HS-5 (cell line): ENCODE measurements at regions not wholly inside any gene's neighbourhood (a gene's known extent, or its start where the extent isn't known, plus 50 kb on each side); places are given as distances from the start of the nearest gene placed in this dataset.

Source experiments
- DNase-seq: peaks from one replicate; pipeline ENCODE4 v3.0.0-alpha.2; 2012; ENCODE audit warnings: low read depth

DNA sequence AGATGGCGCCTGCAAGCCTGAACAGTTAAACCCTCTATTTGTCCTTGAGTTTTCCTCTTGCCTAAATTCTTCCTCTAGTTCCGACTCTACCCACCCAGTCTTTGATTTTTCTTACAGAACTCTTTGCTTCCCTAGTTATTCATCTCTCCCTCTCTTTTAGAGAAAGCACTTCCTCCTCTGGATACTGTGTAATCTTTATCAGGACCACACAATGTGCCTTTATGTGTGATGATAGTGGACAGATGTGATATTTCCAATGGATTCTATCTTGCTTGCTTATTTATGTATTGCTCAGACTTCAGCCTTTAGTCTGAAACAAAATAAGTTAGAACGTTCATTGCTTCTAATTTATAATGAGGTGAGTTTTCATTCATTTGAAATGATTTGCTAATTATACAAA lies 79.5 kb upstream of the CAV2 start:
- no peak for DNase-seq

DNA sequence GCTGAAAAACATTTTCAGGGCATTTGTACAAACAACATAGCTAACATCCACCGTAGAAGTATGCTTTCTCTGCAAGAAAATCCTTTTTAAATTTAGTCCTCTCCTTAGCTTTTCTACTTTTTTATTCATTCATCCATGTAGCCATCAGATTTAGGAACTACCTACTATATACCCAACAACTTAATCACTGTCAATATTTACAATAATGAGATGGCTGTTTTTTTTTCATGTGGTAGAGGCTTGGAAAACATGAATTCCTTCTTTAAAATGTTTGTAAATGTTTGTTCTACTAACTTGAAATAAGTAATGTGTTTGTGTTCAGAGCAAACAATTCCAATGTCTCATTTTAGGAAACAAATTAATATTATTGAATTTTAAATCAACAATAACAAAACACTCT lies 78.2 kb upstream of the CAV2 start:
- DNase-seq: no peak

DNA sequence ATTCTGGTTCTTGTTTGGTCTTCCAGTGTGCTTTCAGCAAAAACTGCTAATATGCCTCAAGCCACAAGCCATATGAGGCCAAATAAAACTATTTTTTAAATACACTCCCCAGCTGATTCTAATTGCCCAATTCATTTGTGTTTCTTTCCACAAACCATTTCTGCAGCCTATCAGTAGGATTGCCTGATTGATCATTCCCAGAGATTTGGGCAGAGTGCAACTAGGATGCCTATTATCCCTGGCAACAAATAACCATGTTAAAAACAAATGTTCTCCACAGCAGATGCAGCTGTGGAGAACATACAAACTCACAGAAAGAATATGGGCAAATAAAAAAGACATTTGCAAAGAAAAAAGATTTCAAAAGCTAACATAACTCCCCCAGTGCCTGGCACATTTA lies 76.9 kb upstream of the CAV2 start:
- no peak for DNase-seq

DNA sequence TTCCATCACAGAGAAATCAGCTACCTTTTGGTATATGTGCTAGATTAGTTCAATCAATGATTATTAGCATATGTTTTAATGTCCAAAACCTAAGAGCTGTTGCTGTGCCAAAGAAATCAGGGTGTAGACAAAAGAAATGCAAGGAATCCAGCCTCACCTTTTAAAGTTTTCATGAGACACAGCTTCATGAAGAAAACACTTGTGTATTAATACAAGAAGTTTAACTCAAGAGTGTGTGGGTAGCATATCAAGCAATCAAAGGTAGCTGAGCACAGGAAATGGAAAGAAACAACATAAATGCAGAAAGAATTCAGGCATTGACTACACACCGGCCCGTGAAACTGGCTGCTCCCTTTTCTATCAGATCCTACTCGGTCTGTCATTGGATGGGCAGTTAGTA lies 76.0 kb upstream of the CAV2 start:
- no peak for DNase-seq

DNA sequence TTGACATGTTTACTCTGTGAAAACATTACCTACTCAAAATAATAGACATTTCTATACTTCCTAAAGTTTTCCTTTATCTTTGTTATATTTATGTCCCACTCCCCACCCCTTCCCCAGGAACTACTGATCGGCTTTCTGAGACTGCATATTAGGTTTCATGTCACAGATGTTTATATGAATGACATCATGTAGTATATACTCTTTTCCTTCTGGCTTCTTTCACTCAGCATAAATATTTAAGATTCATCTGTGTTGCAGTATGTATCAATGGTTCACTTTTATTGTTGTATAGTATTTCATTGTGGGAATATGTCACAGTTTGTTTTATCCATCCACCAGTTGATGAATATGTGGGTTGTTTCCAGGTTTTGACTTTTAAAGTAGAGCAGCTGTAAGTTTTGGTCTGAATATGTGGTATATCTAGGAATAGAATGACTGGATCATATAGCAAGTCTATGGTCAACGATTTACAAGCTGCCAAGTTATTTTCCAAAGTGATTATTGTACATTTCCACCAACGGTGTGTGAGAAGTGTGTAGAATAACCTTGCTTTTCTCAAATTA lies 73.8 kb upstream of the CAV2 start:
- no peak for DNase-seq

DNA sequence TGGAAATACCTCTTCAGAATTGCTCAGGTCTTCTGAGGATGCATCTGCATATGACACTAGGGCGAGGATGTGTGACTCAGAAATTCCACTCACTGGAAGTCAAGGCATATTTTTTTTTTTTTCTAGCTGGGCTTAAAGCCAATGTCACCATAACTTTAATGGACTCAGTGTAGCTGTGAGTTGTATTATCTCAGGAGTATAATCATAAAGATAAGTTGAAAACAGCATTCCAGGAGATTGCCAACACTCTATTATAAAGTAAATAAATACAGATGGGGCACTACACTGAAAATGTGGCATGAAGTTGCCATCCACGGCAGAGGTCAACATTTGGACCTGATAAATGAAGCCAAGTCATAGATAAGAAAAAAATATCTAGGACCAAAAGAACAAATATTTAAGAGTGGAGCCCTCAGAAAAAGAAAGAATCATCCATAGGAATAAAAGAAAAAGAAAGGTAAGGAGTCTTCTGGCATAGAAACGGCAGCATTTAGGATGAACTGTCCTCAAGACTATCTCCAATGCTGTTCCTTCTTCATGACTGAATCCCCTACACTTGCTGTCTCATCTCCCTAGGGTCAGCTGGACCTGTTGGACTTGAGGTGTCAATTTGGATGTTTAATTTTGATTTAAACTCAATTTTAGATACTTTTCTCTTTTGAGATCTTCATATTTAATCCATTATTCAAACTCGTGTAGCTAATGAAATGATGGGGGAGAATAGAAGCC lies 72.9 kb upstream of the CAV2 start:
- DNase-seq: peak; percentile 82

DNA sequence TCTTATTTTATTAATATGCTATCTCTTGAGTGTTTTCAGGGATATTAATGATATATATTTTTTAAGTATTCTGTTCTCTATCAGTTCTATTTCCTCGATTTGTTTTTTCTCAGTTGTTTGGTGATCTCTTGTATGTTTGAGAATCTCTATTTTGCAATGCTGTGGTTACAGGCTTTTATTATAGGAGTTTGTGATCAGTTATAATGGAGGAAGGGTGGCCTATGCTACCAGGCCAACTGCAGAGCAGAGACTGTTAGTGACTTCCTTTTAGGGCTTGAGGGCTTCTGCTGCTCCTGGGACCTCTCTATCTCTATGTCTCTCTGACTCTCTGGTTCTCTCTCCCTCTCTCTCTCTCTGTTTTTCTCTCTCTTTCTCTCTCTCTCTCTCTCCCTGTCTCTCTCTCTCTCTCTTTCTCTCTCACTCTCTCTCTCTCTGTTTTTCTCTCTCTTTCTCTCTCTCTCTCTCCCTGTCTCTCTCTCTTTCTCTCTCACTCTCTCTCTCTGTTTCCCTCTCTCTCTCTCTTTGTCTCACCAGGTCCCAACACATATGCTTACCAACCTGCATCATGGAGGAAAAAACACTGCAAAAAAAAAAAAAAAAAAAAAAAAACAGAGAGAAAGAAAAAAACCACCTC lies 69.4 kb upstream of the CAV2 start:
- no peak for DNase-seq

DNA sequence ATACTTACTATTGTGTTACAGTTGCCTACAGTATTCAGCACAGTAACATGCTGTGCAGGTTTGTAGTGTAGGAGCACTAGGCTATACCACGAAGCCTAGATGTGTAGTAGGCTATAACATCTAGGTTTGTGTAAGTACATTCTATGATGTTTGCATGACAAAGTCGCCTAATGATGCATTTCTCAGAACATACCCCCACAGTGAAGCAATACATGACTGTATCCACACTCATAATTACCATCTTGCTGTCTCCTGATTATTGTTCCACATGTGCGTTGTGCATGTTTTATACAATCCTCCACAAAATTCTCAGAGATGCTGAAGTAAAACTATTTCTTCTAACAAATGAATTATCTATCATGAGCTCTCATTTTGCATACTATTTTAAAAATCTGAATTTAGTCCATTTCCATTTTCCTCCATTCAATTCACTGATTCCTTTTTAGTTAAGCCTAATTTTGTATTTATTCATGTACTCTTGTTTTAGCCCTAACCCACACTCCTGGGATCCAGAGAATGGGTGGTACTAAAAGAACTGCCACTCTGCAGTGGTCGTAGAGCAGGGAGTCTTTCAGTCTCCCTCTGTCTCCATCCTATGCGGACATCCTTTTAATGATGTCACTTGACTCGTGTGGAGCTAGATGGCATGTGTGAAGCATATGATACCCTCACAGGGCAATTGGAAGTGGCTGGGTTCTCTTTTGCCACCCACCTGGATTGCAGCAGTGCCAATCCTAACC lies 67.6 kb upstream of the CAV2 start:
- no peak for DNase-seq

DNA sequence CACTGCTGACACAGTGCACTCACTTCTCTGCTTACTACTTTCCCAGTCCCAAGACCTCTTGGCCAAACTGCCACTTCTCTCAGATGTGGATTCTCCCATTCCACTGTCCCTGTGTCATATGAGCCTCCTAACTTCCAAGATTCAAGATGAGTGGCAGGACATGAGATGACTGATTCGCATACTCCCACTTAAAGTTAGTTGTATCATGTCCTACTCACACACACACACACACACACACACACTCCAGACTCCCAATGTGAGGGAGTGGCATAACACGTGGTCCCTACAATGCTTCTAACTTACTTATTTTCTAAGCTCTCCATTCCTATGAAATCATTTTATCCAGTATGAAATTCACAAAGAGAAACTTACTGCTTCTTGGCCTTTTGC lies 67.0 kb upstream of the CAV2 start:
- DNase-seq: no peak

DNA sequence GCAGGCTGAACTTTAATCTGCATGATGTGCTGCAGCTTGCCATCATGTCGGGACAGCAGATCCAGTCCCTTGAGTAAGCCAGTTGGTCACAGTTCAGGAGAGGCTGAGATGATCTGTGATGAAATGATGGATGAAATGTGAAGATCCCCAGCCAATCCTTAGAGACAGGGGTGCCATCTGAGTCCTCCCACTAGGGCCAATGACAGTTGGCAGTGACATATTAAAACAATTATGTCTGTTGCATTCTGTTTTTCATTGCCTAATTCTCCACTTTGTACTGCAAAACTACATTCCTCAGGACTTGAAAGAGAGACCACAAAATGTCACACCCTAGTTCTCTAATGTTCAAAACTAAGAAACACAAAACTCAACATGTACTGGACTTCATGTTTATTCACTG lies 66.3 kb upstream of the CAV2 start:
- DNase-seq: no peak

DNA sequence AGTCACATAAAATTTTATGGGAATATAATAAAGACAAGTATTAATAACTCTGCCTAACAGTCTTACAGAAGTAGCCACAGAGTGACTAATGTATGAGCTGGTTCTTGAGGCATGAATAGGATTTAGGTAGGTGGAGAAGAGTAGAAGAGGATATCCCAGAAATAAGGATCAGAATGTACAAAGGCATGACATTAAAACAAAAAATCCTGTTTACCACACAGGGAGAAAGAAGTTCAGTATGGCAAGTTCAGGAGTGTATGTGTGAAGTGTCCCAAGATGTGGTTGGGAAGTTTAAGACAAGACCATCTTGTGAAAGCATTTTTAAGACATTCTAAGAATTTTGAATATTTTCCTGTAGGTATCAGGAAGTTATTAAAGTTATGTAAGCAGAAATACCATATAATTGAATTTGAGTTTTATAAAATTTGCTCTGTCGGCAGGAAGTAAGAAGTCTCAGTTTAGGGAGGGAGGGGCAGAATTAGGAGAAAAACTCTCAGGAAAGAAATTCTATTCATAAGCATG lies 64.7 kb upstream of the CAV2 start:
- peak; percentile 68 for DNase-seq

DNA sequence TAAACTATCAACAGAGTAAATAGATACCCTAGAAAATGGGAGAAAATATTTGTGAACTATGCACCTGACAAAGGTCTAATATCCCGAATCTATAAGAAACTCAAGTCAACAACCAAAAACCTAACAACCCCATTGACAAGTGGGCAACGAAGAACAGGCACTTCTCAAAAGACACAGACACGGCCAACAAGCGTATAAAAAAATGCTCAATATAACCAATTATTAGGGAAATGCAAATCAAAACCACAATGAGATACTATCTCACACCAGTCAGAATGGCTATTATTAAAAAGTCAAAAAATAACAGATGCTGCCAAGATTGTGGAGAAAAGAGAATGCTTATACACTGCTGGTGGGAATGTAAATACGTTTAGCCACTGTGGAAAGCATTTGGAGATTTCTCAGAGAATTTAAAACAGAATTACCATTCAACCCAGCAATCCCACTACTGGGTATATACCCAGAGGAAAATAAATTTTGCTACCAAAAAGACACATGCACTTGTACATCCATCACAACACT lies 63.2 kb upstream of the CAV2 start:
- no peak for DNase-seq

DNA sequence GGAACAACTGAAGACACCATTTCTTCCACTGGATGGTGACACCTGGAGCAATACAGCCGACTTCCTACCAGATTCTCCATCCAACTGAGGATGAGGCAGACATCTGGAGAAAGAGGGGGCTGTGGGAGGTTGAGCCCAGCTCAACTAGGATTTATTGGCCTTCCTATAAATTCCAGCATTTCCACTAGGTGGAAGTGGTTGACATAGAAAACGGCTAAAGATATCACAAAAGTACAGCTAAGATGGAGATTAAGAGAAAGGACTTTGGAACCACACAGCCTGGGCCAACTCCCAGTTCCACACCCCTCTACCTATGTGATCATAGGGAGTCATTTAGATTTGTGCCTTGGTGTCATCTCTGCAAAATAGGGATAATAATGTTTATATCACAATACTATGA lies 61.3 kb upstream of the CAV2 start:
- DNase-seq: no peak

DNA sequence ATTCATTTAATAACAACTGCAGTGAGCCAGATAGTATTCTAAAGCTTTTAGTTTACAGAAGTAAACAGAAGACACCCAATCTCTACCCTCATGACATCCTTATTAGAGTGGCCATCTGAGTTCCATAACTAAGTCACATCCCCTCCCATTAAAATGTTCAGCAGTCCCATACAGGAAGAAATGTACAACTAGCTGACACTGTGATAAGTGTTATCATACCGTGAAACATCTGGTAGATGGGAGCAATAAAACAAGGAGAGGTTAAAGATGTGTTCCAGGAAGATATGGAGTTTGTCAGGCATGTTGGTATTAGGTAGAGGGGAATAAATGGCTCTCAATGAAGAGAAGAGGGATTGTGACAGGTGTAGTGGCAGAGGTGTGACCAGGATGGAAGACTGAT lies 60.5 kb upstream of the CAV2 start:
- DNase-seq: no peak

DNA sequence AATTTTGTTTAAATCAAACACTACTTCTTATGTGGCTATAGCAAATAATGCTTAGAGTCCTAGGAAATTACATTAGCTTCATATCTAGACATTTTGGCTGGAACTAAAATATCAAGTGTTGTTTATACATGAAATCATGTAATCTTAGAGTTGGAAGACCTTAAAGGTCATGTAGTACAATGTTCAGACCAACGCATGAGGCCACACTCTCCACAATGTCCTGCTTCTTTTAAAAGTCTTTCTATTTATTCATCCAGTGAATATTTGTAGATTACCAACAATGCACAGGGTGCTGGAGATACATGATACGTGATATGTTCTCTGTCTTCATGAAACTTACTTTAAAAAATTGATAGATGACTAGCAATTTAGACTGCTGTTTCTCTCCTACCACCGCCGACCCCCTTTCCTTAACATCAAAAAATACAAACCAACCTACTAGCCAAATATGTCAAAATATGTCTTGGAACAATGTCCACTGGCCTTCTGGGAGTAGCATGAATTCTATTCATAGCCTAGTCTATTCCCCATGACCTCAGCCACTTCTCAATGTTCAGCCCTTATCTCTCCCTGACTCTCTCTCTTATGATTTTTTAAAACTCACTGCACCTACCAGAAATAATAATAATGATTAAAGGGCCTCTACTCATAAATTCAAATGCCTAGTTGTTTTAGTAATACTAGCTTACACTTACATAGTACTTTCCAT lies 59.5 kb upstream of the CAV2 start:
- DNase-seq: no peak

DNA sequence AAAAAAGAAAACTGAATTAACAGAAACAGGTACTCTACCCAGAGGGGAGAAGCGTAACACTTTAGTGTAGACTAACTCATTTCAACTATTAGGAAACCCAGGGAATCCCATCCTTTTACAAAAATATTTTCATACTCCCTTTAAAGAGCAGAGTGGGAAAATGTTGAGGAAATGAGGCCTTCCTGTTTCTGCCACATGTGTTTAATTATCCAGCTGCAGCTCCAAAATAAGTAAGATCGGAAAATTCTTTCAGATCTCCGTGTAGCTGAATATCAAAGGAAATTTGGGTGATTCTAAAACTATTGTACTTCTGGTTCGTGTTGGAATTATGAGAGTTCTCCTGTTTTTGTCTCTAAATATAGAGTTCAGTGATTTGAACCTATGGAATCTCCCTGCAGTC lies 58.0 kb upstream of the CAV2 start:
- DNase-seq: no peak

DNA sequence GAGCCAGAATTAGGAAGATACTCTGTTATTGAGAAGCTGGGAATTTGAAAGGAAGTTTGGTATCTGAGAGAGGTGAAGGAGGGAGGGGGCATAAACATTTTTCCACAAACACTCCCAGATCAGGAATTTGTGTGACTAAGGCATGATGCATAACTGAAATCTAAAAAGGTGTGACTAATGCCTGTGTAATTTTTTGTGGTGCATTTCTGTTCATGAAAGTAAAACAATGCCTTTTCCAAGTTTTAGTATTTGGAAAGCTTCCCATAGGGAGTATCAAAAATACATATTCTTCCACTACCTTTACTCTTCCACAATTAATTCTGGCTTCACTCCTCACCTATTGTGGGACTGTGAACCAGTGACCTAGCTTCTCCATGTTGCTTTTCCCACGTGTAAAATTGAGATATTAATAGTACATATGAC lies 56.4 kb upstream of the CAV2 start:
- peak; percentile 91 for DNase-seq

DNA sequence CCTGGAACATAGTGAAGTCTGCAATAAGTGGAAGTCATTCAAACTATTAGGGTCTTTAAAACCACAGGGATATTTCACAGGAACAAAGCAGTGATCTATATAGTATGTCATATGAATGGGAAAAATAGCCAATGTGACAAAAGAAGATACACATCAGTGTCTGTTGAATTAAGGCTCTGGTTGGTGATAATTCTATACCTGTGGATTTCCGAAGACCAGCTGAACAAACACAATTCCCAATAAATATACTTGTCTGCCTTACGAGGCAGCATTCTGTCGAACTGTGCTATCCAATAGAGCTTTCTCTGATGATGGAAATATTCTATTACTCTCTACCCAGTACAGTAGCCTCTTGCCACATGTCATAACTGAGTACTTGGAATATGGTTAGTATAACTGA lies 55.9 kb upstream of the CAV2 start:
- DNase-seq: no peak

DNA sequence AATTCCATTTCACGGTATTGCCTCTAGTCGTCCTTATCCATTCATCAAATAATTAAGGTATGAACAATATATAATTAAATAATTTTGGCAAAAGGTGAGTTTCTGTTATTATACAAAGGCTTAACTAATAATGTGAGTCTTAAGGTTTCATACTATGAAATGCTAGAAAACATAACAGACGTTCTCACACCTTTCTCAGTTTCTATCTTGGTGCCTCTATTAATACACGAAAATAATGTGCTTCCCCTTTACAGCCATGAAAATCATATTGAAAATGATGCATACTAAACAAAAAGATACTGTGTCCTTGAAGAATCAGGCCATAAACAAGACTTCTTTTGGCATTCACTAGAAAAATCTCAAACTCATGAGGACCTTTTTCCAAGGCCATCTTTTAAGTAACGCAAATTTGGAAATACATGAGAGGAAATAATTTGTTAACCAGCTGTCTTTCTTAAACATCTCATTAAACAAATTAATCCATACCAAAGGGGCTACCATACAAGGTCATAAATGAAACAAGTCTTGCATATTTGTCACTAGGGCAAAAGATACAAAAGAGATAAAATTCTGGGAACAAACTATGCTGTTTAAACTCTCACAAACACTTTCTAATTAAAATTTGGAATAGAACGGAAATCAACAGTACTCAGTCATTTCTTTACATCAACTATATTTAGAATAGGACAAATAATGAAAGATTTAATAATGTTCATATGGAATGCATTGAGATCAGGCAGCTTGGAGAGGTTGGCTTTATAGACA lies 53.9 kb upstream of the CAV2 start:
- DNase-seq: no peak

DNA sequence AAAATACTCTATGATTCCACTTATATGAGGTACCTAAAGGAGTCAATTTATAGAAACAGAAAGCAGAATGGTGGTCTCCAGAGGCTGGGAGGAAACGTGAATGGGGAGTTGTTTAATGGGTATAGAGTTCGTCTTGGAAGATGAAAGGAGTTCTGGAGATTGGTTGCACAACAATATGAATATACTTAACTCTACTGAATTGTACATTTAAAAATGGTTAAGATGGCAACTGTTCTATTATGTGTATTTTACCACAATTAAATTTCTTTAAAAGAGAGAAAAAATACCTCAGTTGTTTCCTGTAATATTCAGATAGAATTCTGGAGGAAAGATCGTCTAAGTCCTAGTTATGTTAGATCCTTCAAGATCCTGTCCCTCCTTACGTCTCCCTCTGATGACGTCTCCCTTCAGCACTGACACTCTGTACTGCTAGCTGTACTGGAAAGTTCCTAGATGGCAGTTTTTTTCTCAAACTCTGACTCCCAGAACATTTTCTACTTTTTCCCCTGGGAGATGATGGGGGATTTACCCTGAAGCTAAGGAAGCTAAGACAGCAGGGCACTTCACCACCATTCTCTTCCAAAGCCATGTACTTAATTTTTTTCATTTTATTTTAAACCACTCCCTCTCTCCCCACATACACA lies 53.2 kb upstream of the CAV2 start:
- DNase-seq: no peak

DNA sequence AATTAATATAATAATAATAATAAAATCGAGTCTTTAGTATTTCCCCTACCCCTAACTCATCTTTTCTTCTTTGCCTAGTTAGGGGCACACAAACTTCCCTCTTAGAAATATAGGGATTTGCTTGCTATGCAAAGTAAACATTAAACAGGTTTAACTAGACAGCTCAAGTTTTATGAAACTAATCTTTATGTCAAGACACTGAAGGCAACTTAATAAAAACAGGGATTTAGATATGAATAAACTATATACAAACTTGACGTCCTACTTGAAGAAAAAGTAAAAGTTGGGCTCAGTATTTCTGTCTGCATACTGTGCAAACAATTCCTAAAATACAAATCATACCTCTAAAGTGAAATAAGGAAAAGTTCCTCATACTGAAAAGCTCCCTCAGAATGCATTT lies 52.1 kb upstream of the CAV2 start:
- DNase-seq: no peak
